GM12892 (cell line): ENCODE measurements at regions not wholly inside any gene's neighbourhood (a gene's known extent, or its start where the extent isn't known, plus 50 kb on each side); places are given as distances from the start of the nearest gene placed in this dataset.

Experiments
- POLR2A ChIP-seq: IDR thresholded peaks from 2 replicates; pipeline ENCODE4 v1.6.1; 2011; ENCODE audit warnings: low read depth, low read length, control low read depth
- TAF1 ChIP-seq: IDR thresholded peaks from 2 replicates; pipeline ENCODE4 v1.6.1; 2011; ENCODE audit warnings: low read depth, mild to moderate bottlenecking, control low read depth, low read length, borderline replicate concordance

- no peak for TF ChIP-seq POLR2A
- no peak for TF ChIP-seq TAF1
These were observed 366.7 kb downstream of the HHIPL2 start for GRCh38 chr1:222181191-222181590.
